ENCODE measurements at regions not wholly inside any gene's neighbourhood (a gene's known extent, or its start where the extent isn't known, plus 50 kb on each side); places are given as distances from the start of the nearest gene placed in this dataset.
A peak's percentile ranks its signal among the peaks of the same experiment; 100 is the strongest.
"Not testable (repeated sequence)": the region's sequence is repeated elsewhere in the genome, so short reads cannot be mapped to it uniquely, and the experiment has no call there.

- FAIRE-seq (peak; percentile 33), DNase-seq (ENCODE audit: insufficient read length, low spot score) (no peak)
- TF ChIP-seq TAF1 (IDR thresholded peaks at IDR 0.05; ENCODE audit: low read depth, low read length): no peak
- no peak for TF ChIP-seq PAX5 (IDR thresholded peaks at IDR 0.05; ENCODE audit: insufficient read depth, low read length, severe bottlenecking)
- TF ChIP-seq POLR2A (IDR thresholded peaks at IDR 0.05; ENCODE audit: low read depth, low read length): no peak
- no peak for TF ChIP-seq SPI1 (IDR thresholded peaks at IDR 0.05; ENCODE audit: low read depth, low read length)
- TF ChIP-seq POLR2AphosphoS5 (IDR thresholded peaks at IDR 0.05; ENCODE audit: low read depth, low read length): no peak
- TF ChIP-seq POU2F2 (IDR thresholded peaks at IDR 0.05; ENCODE audit: low read depth, low read length): no peak
These were observed 258.6 kb upstream of the AGTR2 start for GRCh38 chrX:115911967-115912366.

- no peak for DNase-seq (ENCODE audit: insufficient read length, low spot score)
These were observed 258.1 kb upstream of the AGTR2 start for GRCh38 chrX:115912372-115912897.

GRCh38 chrX:115913575-115913974 lies 257.0 kb upstream of the AGTR2 start:
- FAIRE-seq: no peak
- TF ChIP-seq SPI1 (IDR thresholded peaks at IDR 0.05; ENCODE audit: low read depth, low read length) (peak; percentile 54), POU2F2 (IDR thresholded peaks at IDR 0.05; ENCODE audit: low read depth, low read length) (no peak)
- DNase-seq (ENCODE audit: insufficient read length, low spot score): no peak

More at GRCh38 chrX:115912372-115912897, 258.1 kb upstream of the AGTR2 start:
- TF ChIP-seq SPI1 (IDR thresholded peaks at IDR 0.05; ENCODE audit: low read depth, low read length): no peak
- TF ChIP-seq POLR2A (IDR thresholded peaks at IDR 0.05; ENCODE audit: low read depth, low read length): no peak
- no peak for TF ChIP-seq POLR2AphosphoS5 (IDR thresholded peaks at IDR 0.05; ENCODE audit: low read depth, low read length)
- peak; percentile 90 for FAIRE-seq

- DNase-seq (ENCODE audit: insufficient read length, low spot score); FAIRE-seq: not testable (repeated sequence)
These were observed 254.9 kb upstream of the AGTR2 start for GRCh38 chrX:115915625-115916024.

GRCh38 chrX:115929480-115929879 lies 241.1 kb upstream of the AGTR2 start:
- FAIRE-seq: no peak
- TF ChIP-seq SPI1 (IDR thresholded peaks at IDR 0.05; ENCODE audit: low read depth, low read length) (no peak), TAF1 (IDR thresholded peaks at IDR 0.05; ENCODE audit: low read depth, low read length) (no peak)

GRCh38 chrX:115936008-115936407 lies 234.5 kb upstream of the AGTR2 start:
- FAIRE-seq: no peak
- no peak for DNase-seq (ENCODE audit: insufficient read length, low spot score)
- no peak for TF ChIP-seq POU2F2 (IDR thresholded peaks at IDR 0.05; ENCODE audit: low read depth, low read length)
- no peak for TF ChIP-seq POLR2A (IDR thresholded peaks at IDR 0.05; ENCODE audit: low read depth, low read length)
- TF ChIP-seq POLR2AphosphoS5 (IDR thresholded peaks at IDR 0.05; ENCODE audit: low read depth, low read length): no peak
- TF ChIP-seq PAX5 (IDR thresholded peaks at IDR 0.05; ENCODE audit: insufficient read depth, low read length, severe bottlenecking): no peak
- no peak for TF ChIP-seq SPI1 (IDR thresholded peaks at IDR 0.05; ENCODE audit: low read depth, low read length)
- TF ChIP-seq TAF1 (IDR thresholded peaks at IDR 0.05; ENCODE audit: low read depth, low read length): no peak

More at GRCh38 chrX:115929480-115929879, 241.1 kb upstream of the AGTR2 start:
- no peak for DNase-seq (ENCODE audit: insufficient read length, low spot score)

- FAIRE-seq (peak; percentile 84), DNase-seq (ENCODE audit: insufficient read length, low spot score) (no peak)
- TF ChIP-seq POU2F2 (IDR thresholded peaks at IDR 0.05; ENCODE audit: low read depth, low read length) (no peak), SPI1 (IDR thresholded peaks at IDR 0.05; ENCODE audit: low read depth, low read length) (no peak), TAF1 (IDR thresholded peaks at IDR 0.05; ENCODE audit: low read depth, low read length) (no peak), PAX5 (IDR thresholded peaks at IDR 0.05; ENCODE audit: insufficient read depth, low read length, severe bottlenecking) (no peak), POLR2A (IDR thresholded peaks at IDR 0.05; ENCODE audit: low read depth, low read length) (no peak), POLR2AphosphoS5 (IDR thresholded peaks at IDR 0.05; ENCODE audit: low read depth, low read length) (no peak)
These were observed 231.5 kb upstream of the AGTR2 start for GRCh38 chrX:115939070-115939469.

GRCh38 chrX:115939636-115940160 lies 230.8 kb upstream of the AGTR2 start:
- TF ChIP-seq POLR2AphosphoS5 (IDR thresholded peaks at IDR 0.05; ENCODE audit: low read depth, low read length) (no peak), POLR2A (IDR thresholded peaks at IDR 0.05; ENCODE audit: low read depth, low read length) (no peak), PAX5 (IDR thresholded peaks at IDR 0.05; ENCODE audit: insufficient read depth, low read length, severe bottlenecking) (no peak), POU2F2 (IDR thresholded peaks at IDR 0.05; ENCODE audit: low read depth, low read length) (no peak), SPI1 (IDR thresholded peaks at IDR 0.05; ENCODE audit: low read depth, low read length) (no peak), TAF1 (IDR thresholded peaks at IDR 0.05; ENCODE audit: low read depth, low read length) (no peak)
- no peak for DNase-seq (ENCODE audit: insufficient read length, low spot score)
- FAIRE-seq: no peak

- TF ChIP-seq PAX5 (IDR thresholded peaks at IDR 0.05; ENCODE audit: insufficient read depth, low read length, severe bottlenecking): no peak
- TF ChIP-seq TAF1 (IDR thresholded peaks at IDR 0.05; ENCODE audit: low read depth, low read length): no peak
- TF ChIP-seq POLR2A (IDR thresholded peaks at IDR 0.05; ENCODE audit: low read depth, low read length): no peak
- no peak for TF ChIP-seq SPI1 (IDR thresholded peaks at IDR 0.05; ENCODE audit: low read depth, low read length)
- no peak for TF ChIP-seq POLR2AphosphoS5 (IDR thresholded peaks at IDR 0.05; ENCODE audit: low read depth, low read length)
- TF ChIP-seq POU2F2 (IDR thresholded peaks at IDR 0.05; ENCODE audit: low read depth, low read length): no peak
- FAIRE-seq (no peak), DNase-seq (ENCODE audit: insufficient read length, low spot score) (no peak)
These were observed 230.2 kb upstream of the AGTR2 start for GRCh38 chrX:115940348-115940747.

GRCh38 chrX:115940888-115941332 lies 229.6 kb upstream of the AGTR2 start:
- TF ChIP-seq PAX5 (IDR thresholded peaks at IDR 0.05; ENCODE audit: insufficient read depth, low read length, severe bottlenecking): no peak
- TF ChIP-seq SPI1 (IDR thresholded peaks at IDR 0.05; ENCODE audit: low read depth, low read length): no peak
- peak; percentile 33 for FAIRE-seq
- DNase-seq (ENCODE audit: insufficient read length, low spot score): no peak

GRCh38 chrX:115941388-115941787 lies 229.2 kb upstream of the AGTR2 start:
- DNase-seq (ENCODE audit: insufficient read length, low spot score) (no peak), FAIRE-seq (peak; percentile 89)
- TF ChIP-seq POU2F2 (IDR thresholded peaks at IDR 0.05; ENCODE audit: low read depth, low read length) (no peak), PAX5 (IDR thresholded peaks at IDR 0.05; ENCODE audit: insufficient read depth, low read length, severe bottlenecking) (no peak), TAF1 (IDR thresholded peaks at IDR 0.05; ENCODE audit: low read depth, low read length) (no peak), SPI1 (IDR thresholded peaks at IDR 0.05; ENCODE audit: low read depth, low read length) (no peak), POLR2AphosphoS5 (IDR thresholded peaks at IDR 0.05; ENCODE audit: low read depth, low read length) (no peak), POLR2A (IDR thresholded peaks at IDR 0.05; ENCODE audit: low read depth, low read length) (no peak)

Measured in GM12891 (cell line).